Right atrium auricular region (tissue), 2 donors: ENCODE measurements at regions not wholly inside any gene's neighbourhood (a gene's known extent, or its start where the extent isn't known, plus 50 kb on each side); places are given as distances from the start of the nearest gene placed in this dataset.

ENCODE experiments used
- DNase-seq: peaks from one replicate; pipeline ENCODE4 v3.0.0-alpha.2; 2019; ENCODE audit warnings: low spot score
- H3K27ac ChIP-seq, 2 donors: fragments of 200-600 bp; sonication (generic); 1 replicate in 1 of 2; 2 replicates in 1 of 2; pipeline ENCODE4 v1.5.1; 2016 to 2019
- H3K27me3 ChIP-seq, 2 donors: fragments of 200-600 bp; sonication (generic); one replicate each; pipeline versions ENCODE4 v1.5.1 to v1.6.0; 2017 to 2019
- H3K36me3 ChIP-seq: fragments of 200-600 bp; sonication (generic); one replicate; pipeline ENCODE4 v1.5.1; 2016
- H3K4me1 ChIP-seq, 2 donors: fragments of 200-600 bp; sonication (generic); one replicate each; pipeline versions ENCODE4 v1.5.1 to v1.6.0; 2017 to 2019
- H3K4me3 ChIP-seq, 2 donors: fragments of 200-600 bp; sonication (generic); 1 replicate in 1 of 2; 2 replicates in 1 of 2; pipeline ENCODE4 v1.5.1; 2017 to 2019; ENCODE audit warnings: mild to moderate bottlenecking in 1 of 2, moderate library complexity in 1 of 2
- H3K9me3 ChIP-seq, 2 donors: fragments of 200-600 bp; sonication (generic); one replicate each; pipeline ENCODE4 v1.5.1; 2019
- TF ChIP-seq, protein P1 (sequence below), 2 donors: fragments of 200-600 bp; sonication (generic); IDR thresholded peaks; one replicate each; pipeline ENCODE4 v1.5.1; 2019; ENCODE audit warnings: antibody characterized with exemption in 2 of 2

GRCh38 chr2:134074619-134075018 is 179.3 kb upstream of the MGAT5 start:
- H3K4me3 ChIP-seq: no peak overlapping the region
- no peaks in the 10 kb centered on the region for H3K27me3 ChIP-seq
- H3K9me3 ChIP-seq: no peaks in the 10 kb centered on the region
- peaks cover 0 to 12% of the 10 kb centered on the region in 2 donors for H3K4me1 ChIP-seq
- no peak for DNase-seq
- H3K27ac ChIP-seq: no peak overlapping the region
- H3K36me3 ChIP-seq: no peaks in the 10 kb centered on the region
- TF ChIP-seq, protein P1, sequence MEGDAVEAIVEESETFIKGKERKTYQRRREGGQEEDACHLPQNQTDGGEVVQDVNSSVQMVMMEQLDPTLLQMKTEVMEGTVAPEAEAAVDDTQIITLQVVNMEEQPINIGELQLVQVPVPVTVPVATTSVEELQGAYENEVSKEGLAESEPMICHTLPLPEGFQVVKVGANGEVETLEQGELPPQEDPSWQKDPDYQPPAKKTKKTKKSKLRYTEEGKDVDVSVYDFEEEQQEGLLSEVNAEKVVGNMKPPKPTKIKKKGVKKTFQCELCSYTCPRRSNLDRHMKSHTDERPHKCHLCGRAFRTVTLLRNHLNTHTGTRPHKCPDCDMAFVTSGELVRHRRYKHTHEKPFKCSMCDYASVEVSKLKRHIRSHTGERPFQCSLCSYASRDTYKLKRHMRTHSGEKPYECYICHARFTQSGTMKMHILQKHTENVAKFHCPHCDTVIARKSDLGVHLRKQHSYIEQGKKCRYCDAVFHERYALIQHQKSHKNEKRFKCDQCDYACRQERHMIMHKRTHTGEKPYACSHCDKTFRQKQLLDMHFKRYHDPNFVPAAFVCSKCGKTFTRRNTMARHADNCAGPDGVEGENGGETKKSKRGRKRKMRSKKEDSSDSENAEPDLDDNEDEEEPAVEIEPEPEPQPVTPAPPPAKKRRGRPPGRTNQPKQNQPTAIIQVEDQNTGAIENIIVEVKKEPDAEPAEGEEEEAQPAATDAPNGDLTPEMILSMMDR (IDR thresholded peaks at IDR 0.05): no peak

GRCh38 chr2:134075204-134075603 is 178.7 kb upstream of the MGAT5 start:
- Histone ChIP-seq H3K36me3 (no peaks in the 10 kb centered on the region), H3K4me3 (no peak overlapping the region), H3K9me3 (no peaks in the 10 kb centered on the region), H3K27ac (no peak overlapping the region), H3K27me3 (no peaks in the 10 kb centered on the region), H3K4me1 (peaks cover 0 to 12% of the 10 kb centered on the region in 2 donors)
- DNase-seq: no peak
- TF ChIP-seq, protein P1 (IDR thresholded peaks at IDR 0.05): no peak

- peaks cover 0 to 12% of the 10 kb centered on the region in 2 donors for H3K4me1 ChIP-seq
- TF ChIP-seq, protein P1 (IDR thresholded peaks at IDR 0.05): no peak
- H3K9me3 ChIP-seq: no peaks in the 10 kb centered on the region
- DNase-seq: no peak
- no peaks in the 10 kb centered on the region for H3K27me3 ChIP-seq
- H3K27ac ChIP-seq: no peak overlapping the region
- H3K4me3 ChIP-seq: no peak overlapping the region
- H3K36me3 ChIP-seq: no peaks in the 10 kb centered on the region
Observed at GRCh38 chr2:134078354-134078753, 175.5 kb upstream of the MGAT5 start.

- DNase-seq: no peak
- TF ChIP-seq, protein P1 (IDR thresholded peaks at IDR 0.05): no peak
- no peak overlapping the region for H3K27ac ChIP-seq
Observed at GRCh38 chr2:134079373-134079772, 174.5 kb upstream of the MGAT5 start.

GRCh38 chr2:134080386-134081089 is 173.3 kb upstream of the MGAT5 start:
- Histone ChIP-seq H3K27me3 (no peaks in the 10 kb centered on the region), H3K4me3 (no peak overlapping the region), H3K27ac (no peak overlapping the region), H3K36me3 (no peaks in the 10 kb centered on the region), H3K9me3 (no peaks in the 10 kb centered on the region), H3K4me1 (peaks cover 0 to 12% of the 10 kb centered on the region in 2 donors)
- no peak for DNase-seq
- TF ChIP-seq, protein P1 (IDR thresholded peaks at IDR 0.05): no peak

More at GRCh38 chr2:134079373-134079772, 174.5 kb upstream of the MGAT5 start:
- Histone ChIP-seq H3K9me3 (no peaks in the 10 kb centered on the region), H3K27me3 (no peaks in the 10 kb centered on the region), H3K4me1 (peaks cover 0 to 12% of the 10 kb centered on the region in 2 donors), H3K4me3 (no peak overlapping the region), H3K36me3 (no peaks in the 10 kb centered on the region)
